K562 (cell line): ENCODE measurements at regions not wholly inside any gene's neighbourhood (a gene's known extent, or its start where the extent isn't known, plus 50 kb on each side); places are given as distances from the start of the nearest gene placed in this dataset.

Source experiments
- ATAC-seq: fragments of 200-7000 bp; cut with Tn5 transposase; 3 replicates; pipeline ENCODE4 v1.9.1; 2020; ENCODE audit warnings: moderate library complexity
- BruUV-seq: library from RNA; stranded (reverse); fragments of 400-500 nt; replicated peaks from 2 replicates; lab custom pipeline; 2021; lab: Mats Ljungman, UMichigan
- CTCF ChIA-PET: fragments of 300-600 bp; formaldehyde crosslinking; extraction: SDS; loops from one replicate; lab custom pipeline; 2021; ENCODE audit warnings: low intra/inter-chr PET ratio; lab: Yijun Ruan, JAX
- POLR2A ChIA-PET: fragments of 300-600, 350-650 bp; sonication (Branson Sonifier 250); formaldehyde crosslinking; extraction: SDS; loops from one replicate; lab custom pipeline; 2021; ENCODE audit warnings: antibody characterized with exemption, inconsistent platforms; lab: Yijun Ruan, JAX
- DNase-seq, 4 experiments: peaks; one replicate each; pipeline versions ENCODE4 v3.0.0 to v3.0.0-alpha.2; 2011 to 2018; ENCODE audit warnings: low spot score in 3 of 4, mixed read lengths in 3 of 4; ENCODE audit errors: extremely low read depth in 1 of 4
- FAIRE-seq: peaks from 2 replicates; lab custom pipeline; 2011; peaks lifted over from hg19 to GRCh38; lab: Jason Lieb, UNC
- H2AFZ ChIP-seq: 2 replicates; pipeline ENCODE4 v1.6.0; 2011; ENCODE audit warnings: low read depth, low read length, control low read depth, inconsistent platforms
- H3K27ac ChIP-seq: fragments of 200-600 bp; 3 replicates; pipeline ENCODE4 v1.8.0; 2011; ENCODE audit warnings: low read depth, mild to moderate bottlenecking, control low read depth, inconsistent platforms, low read length, moderate library complexity, mixed read lengths; ENCODE audit errors: extremely low read depth
- H3K27me3 ChIP-seq, 2 experiments: fragments of 300-600 bp in 1 of 2; 2 replicates in 1 of 2; 3 replicates in 1 of 2; pipeline versions ENCODE4 v1.6.0 to v1.8.0; 2011; ENCODE audit warnings: inconsistent platforms in 2 of 2, low read length in 2 of 2, mild to moderate bottlenecking in 1 of 2, mixed read lengths in 1 of 2, moderate library complexity in 1 of 2; ENCODE audit not compliant: control insufficient read depth in 2 of 2, insufficient read depth in 2 of 2
- H3K36me3 ChIP-seq: fragments of 300-600 bp; 3 replicates; pipeline ENCODE4 v1.8.0; 2011; ENCODE audit warnings: mild to moderate bottlenecking, low read length, inconsistent platforms; ENCODE audit not compliant: control insufficient read depth, insufficient read depth
- H3K4me1 ChIP-seq, 2 experiments: fragments of 200-600 bp in 1 of 2; replicated peaks in 1 of 2; 2 replicates in 1 of 2; 3 replicates in 1 of 2; pipeline versions ENCODE4 v1.5.1 to v1.8.0; 2011; ENCODE audit warnings: inconsistent platforms in 2 of 2, low read length in 2 of 2, mild to moderate bottlenecking in 1 of 2, mixed read lengths in 1 of 2, moderate library complexity in 1 of 2; ENCODE audit not compliant: control insufficient read depth in 2 of 2, insufficient read depth in 2 of 2
- H3K4me2 ChIP-seq: 2 replicates; pipeline ENCODE4 v1.6.1; 2011; ENCODE audit warnings: low read length, control low read depth, inconsistent platforms, mixed read lengths; ENCODE audit not compliant: insufficient read depth
- H3K4me3 ChIP-seq: fragments of 200-600 bp; sonication (generic), shearing (Covaris generic); 2 replicates; pipeline ENCODE4 v1.5.1; 2016; ENCODE audit warnings: control low read depth, inconsistent platforms
- H3K79me2 ChIP-seq: fragments of 200-600 bp; 3 replicates; pipeline ENCODE4 v1.8.0; 2011; ENCODE audit warnings: low read length, inconsistent platforms; ENCODE audit not compliant: control insufficient read depth, insufficient read depth
- H3K9ac ChIP-seq, 2 experiments: 2 replicates each; pipeline versions ENCODE4 v1.6.0 to v1.6.1; 2011; ENCODE audit warnings: low read depth in 2 of 2, low read length in 2 of 2, control low read depth in 1 of 2, inconsistent platforms in 1 of 2, mild to moderate bottlenecking in 1 of 2, mixed read lengths in 1 of 2; ENCODE audit not compliant: insufficient read depth in 1 of 2
- H3K9me1 ChIP-seq: one replicate; pipeline ENCODE4 v1.6.0; 2011; ENCODE audit warnings: inconsistent platforms, mild to moderate bottlenecking, low read length, moderate library complexity; ENCODE audit not compliant: control insufficient read depth, insufficient read depth
- H3K9me3 ChIP-seq: replicated peaks from 2 replicates; pipeline ENCODE4 v1.5.1; 2011; ENCODE audit warnings: low read depth, low read length, inconsistent platforms; ENCODE audit not compliant: control insufficient read depth, insufficient read depth
- H4K20me1 ChIP-seq: replicated peaks from 2 replicates; pipeline ENCODE4 v1.6.1; 2011; ENCODE audit warnings: low read length, inconsistent platforms, mixed read lengths; ENCODE audit not compliant: control insufficient read depth, insufficient read depth
- CBX2 ChIP-seq: fragments of 200-600 bp; sonication (generic); IDR thresholded peaks from one replicate; pipeline ENCODE4 v1.6.1; 2012; ENCODE audit warnings: mild to moderate bottlenecking, low read length, inconsistent platforms; ENCODE audit not compliant: insufficient read depth, poor library complexity, severe bottlenecking
- CTCF ChIP-seq, 3 experiments: IDR thresholded peaks in 2 of 3; conservative IDR thresholded peaks in 1 of 3; 2 replicates each; pipeline ENCODE4 v1.5.1; 2011 to 2012; ENCODE audit warnings: low read length in 3 of 3, mild to moderate bottlenecking in 3 of 3, control low read depth in 2 of 3, improper control_type of control experiment in 1 of 3, inconsistent platforms in 1 of 3, low read depth in 1 of 3, mixed read lengths in 1 of 3, moderate library complexity in 1 of 3; ENCODE audit not compliant: insufficient read depth in 2 of 3
- DPF2 ChIP-seq: fragments of 450-650 bp; IDR thresholded peaks from 2 replicates; pipeline ENCODE4 v1.6.1; 2016
- FIP1L1 ChIP-seq: fragments of 200-400 bp; formaldehyde crosslinking; IDR thresholded peaks from 2 replicates; pipeline ENCODE4 v1.6.1; 2018; ENCODE audit warnings: mild to moderate bottlenecking, low read depth, low read length; ENCODE audit not compliant: poor library complexity, severe bottlenecking
- GTF2E2 ChIP-seq: fragments of 200-800 bp; sonication (Bioruptor generic); IDR thresholded peaks from 2 replicates; pipeline ENCODE4 v1.6.1; 2016; ENCODE audit warnings: missing genetic modification characterization, missing compliant biosample characterization
- PTBP1 ChIP-seq: fragments of 200-400 bp; formaldehyde crosslinking; IDR thresholded peaks from 2 replicates; pipeline ENCODE4 v1.6.1; 2017; ENCODE audit warnings: low read depth, low read length
- SIN3B ChIP-seq: fragments of 450-650 bp; IDR thresholded peaks from 2 replicates; pipeline ENCODE4 v1.6.1; 2017; ENCODE audit warnings: low read depth, mild to moderate bottlenecking, moderate library complexity
- TBL1XR1 ChIP-seq, 2 experiments: IDR thresholded peaks; 2 replicates each; pipeline ENCODE4 v1.6.1; 2012; ENCODE audit warnings: improper control_type of control experiment in 2 of 2, low read length in 2 of 2, mild to moderate bottlenecking in 1 of 2
- ZC3H8 ChIP-seq: fragments of 450-650 bp; IDR thresholded peaks from 2 replicates; pipeline ENCODE4 v1.6.1; 2017
- ZNF280B ChIP-seq: fragments of 250-450 bp; sonication (Bioruptor Pico); IDR thresholded peaks from 2 replicates; pipeline ENCODE4 v1.5.1; 2021; ENCODE audit warnings: mild to moderate bottlenecking
- ZNF586 ChIP-seq: fragments of 450-650 bp; formaldehyde crosslinking; conservative IDR thresholded peaks from 2 replicates; pipeline ENCODE4 v1.4.0; 2020; ENCODE audit warnings: mild to moderate bottlenecking, moderate library complexity
- ZNF639 ChIP-seq, 2 experiments: fragments of 200-800 bp in 1 of 2; sonication (Bioruptor generic) in 1 of 2; sonication (generic) in 1 of 2; formaldehyde crosslinking in 1 of 2; IDR thresholded peaks in 1 of 2; conservative IDR thresholded peaks in 1 of 2; 2 replicates each; pipeline versions ENCODE4 v1.5.0 to v1.6.1; 2016 to 2020; ENCODE audit warnings: missing compliant biosample characterization in 1 of 2, missing genetic modification characterization in 1 of 2, missing genetic modification reagents in 1 of 2
- ZNF75A ChIP-seq: fragments of 450-650 bp; formaldehyde crosslinking; IDR thresholded peaks from 2 replicates; pipeline ENCODE4 v1.4.0; 2020; ENCODE audit warnings: mild to moderate bottlenecking
- WGBS: fragments of 100-300 bp; shearing (Covaris generic); methylation state at CpG from one replicate; pipeline ENCODE4 v1.1.6; 2016; ENCODE audit warnings: low coverage, mixed read lengths; ENCODE audit not compliant: insufficient coverage; ENCODE audit errors: missing lambda C conversion rate; 5-methylcytosine and 5-hydroxymethylcytosine counted together
- in situ Hi-C: fragments of 300-500 bp; cut with MboI; formaldehyde crosslinking; loops from 4 replicates; pipeline ENCODE4 v1.15.0; 2018; ENCODE audit warnings: inconsistent platforms, mixed read lengths
- intact Hi-C: fragments of 100-400 bp; cut with micrococcal nuclease; formaldehyde crosslinking; loops from 2 replicates; pipeline ENCODE4 v1.14.2; 2022

- no peak for TF ChIP-seq GTF2E2 (tag)
- no peak for TF ChIP-seq ZNF280B (CRISPR knock-in tag)
- no peak for TF ChIP-seq PTBP1
- TF ChIP-seq ZC3H8 = no peak
- TF ChIP-seq SIN3B = no peak
- TF ChIP-seq FIP1L1 = no peak
- TF ChIP-seq ZNF75A (CRISPR knock-in tag) = no peak
- TF ChIP-seq, all 486 proteins: peak for 0
These were observed 173.6 kb upstream of the SFRP2 start (continued) for GRCh38 chr4:153962311-153963039.

GRCh38 chr4:153955327-153955726 lies 166.4 kb upstream of the SFRP2 start:
- no peak overlapping the region for H3K9ac ChIP-seq
- no peak for TF ChIP-seq TBL1XR1 (IDR thresholded peaks at IDR 0.05; ENCODE audit: low read length in 2 of 2)
- no peak for TF ChIP-seq ZNF639 (CRISPR knock-in tag; conservative IDR thresholded peaks at IDR 0.05 in 1 of 2, IDR thresholded peaks at IDR 0.05 in 1 of 2)
- TF ChIP-seq CTCF (IDR thresholded peaks at IDR 0.05 in 2 of 3, conservative IDR thresholded peaks at IDR 0.05 in 1 of 3; ENCODE audit: insufficient read depth in 2 of 3, low read depth in 1 of 3, low read length in 3 of 3) = no peak
- no peak for TF ChIP-seq ZNF586 (CRISPR knock-in tag)
- no peak for TF ChIP-seq DPF2
- TF ChIP-seq CBX2 = no peak
- H3K4me3 ChIP-seq = no peak overlapping the region
- intact Hi-C loops = no loop called here
- H2AFZ ChIP-seq = no peak overlapping the region
- FAIRE-seq (no peak), DNase-seq (no peak), ATAC-seq (no peak)
- in situ Hi-C loops = no loop called here
- H3K36me3 ChIP-seq = no peaks in the 10 kb centered on the region
- 8% methylated on average over 5 of the region's 5 CpGs for WGBS
- no peaks in the 10 kb centered on the region for H3K27me3 ChIP-seq
- no TSS peak for BruUV-seq
- no peak overlapping the region for H3K27ac ChIP-seq
- no peaks in the 10 kb centered on the region for H4K20me1 ChIP-seq
- POLR2A ChIA-PET = no interaction called here
- peaks cover 0 to 3% of the 10 kb centered on the region in 2 experiments; a peak in 2 of 5 replicates for H3K4me1 ChIP-seq
- no peaks in the 10 kb centered on the region for H3K9me3 ChIP-seq
- H3K4me2 ChIP-seq = no peak overlapping the region
- no peaks in the 10 kb centered on the region for H3K9me1 ChIP-seq
- no peaks in the 10 kb centered on the region for H3K79me2 ChIP-seq
- CTCF ChIA-PET = no interaction called here
